ENCODE measurements at regions not wholly inside any gene's neighbourhood (a gene's known extent, or its start where the extent isn't known, plus 50 kb on each side); places are given as distances from the start of the nearest gene placed in this dataset.

DNA sequence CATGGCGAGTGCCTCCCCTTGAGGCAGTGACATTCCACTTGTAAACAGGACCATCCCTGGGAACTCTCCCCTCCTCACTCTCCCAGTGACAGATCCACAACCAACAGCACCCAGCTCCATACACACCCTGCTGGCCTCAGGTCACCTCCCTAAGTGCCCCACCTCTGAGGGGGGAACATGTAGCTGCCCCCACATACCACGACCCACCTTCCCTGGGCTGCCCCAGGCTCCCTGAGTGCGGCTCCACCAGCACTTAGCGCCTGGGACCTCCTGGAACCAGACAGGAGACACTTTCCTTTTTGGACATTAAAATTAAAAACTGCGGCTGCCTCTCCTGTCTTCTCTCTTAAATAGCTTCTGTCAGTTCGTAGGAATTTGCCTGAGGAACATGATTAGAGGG, 1140.1 kb downstream of the BRD1 start:
- Mint-ChIP-seq H3K9me3 (peaks cover 9% of the 10 kb centered on the region), H3K36me3 (peaks cover 2% of the 10 kb centered on the region), H3K4me3 (no peak overlapping the region), H3K27ac (no peak overlapping the region), H3K27me3 (peaks cover 9% of the 10 kb centered on the region), H3K4me1 (no peaks in the 10 kb centered on the region)
- DNase-seq (ENCODE audit: low spot score in 2 of 2) (no peak), ATAC-seq (ENCODE audit: low read depth) (no peak)

DNA sequence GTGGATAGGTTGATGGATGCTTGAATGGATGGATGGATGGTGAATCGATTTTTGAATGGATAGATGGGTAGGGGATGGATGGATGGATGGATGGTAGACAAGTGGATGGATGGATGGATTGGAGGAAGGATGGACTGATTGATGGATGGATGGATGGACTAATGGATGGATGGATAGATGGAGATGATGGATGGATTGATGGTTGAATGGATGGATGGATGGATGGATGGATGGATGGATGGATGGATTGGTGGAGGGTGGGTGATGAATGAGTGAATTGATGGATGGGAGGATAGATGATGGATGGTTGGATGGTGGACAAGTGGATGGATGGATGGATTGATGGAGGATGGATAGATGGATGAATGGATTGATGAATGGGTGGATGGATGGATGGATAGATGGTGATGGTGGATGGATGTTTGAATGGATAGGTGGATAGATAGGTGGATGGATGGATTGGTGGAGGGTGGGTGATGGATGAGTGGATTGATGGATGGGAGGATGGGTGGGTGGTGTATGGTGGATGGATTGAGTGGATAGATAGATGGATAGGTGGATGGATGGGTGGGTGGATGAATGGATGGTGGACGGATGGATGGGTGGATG, 1140.9 kb downstream of the BRD1 start:
- H3K4me3 Mint-ChIP-seq: no peak overlapping the region
- H3K9me3 Mint-ChIP-seq: peaks cover 9% of the 10 kb centered on the region
- H3K27ac Mint-ChIP-seq: no peak overlapping the region
- no peak for DNase-seq (ENCODE audit: low spot score in 2 of 2)
- H3K36me3 Mint-ChIP-seq: peaks cover 2% of the 10 kb centered on the region
- ATAC-seq (ENCODE audit: low read depth): no peak
- no peaks in the 10 kb centered on the region for H3K4me1 Mint-ChIP-seq
- H3K27me3 Mint-ChIP-seq: peaks cover 9% of the 10 kb centered on the region

DNA sequence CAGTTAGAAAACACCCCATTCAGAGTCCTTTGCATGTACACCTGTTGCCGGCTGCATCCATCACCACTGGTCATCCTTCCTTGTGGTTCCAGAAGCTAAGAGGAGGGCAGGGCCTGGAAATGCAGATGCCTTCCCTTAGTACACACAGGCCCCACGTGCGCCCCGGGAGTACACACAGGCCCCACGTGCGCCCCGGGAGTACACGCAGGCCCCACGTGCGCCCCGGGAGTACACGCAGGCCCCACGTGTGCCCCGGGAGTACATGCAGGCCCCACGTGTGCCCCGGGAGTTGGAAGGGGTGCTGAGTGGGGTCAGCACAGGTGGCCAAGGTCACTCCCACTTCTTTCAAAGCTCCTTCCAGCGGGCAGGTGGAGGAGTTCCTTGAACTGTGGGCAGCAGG, 1141.9 kb downstream of the BRD1 start:
- Mint-ChIP-seq H3K27ac (no peak overlapping the region), H3K4me1 (no peaks in the 10 kb centered on the region), H3K36me3 (peaks cover 2% of the 10 kb centered on the region), H3K27me3 (peaks cover 9% of the 10 kb centered on the region), H3K9me3 (peaks cover 9% of the 10 kb centered on the region), H3K4me3 (no peak overlapping the region)
- no peak for ATAC-seq (ENCODE audit: low read depth)
- DNase-seq (ENCODE audit: low spot score in 2 of 2): no peak

DNA sequence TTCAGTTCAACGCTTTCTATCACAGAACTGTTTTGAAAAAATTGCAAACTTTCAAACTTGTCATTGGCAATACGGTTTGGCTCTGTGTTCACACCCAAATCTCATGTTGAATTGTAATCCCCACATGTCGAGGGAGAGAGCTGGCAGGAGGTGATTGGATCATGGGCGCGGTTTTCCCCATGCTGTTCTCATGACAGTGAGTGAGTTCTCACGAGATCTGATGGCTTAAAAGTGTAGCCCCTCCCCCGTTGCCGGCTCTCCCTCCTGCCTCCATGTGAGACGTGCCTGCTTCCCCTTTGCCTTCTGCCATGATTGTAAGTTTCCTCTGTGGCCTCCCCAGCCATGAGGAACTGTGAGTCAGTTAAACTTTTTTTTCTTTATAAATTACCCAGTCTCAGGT, 1144.0 kb downstream of the BRD1 start:
- ATAC-seq (ENCODE audit: low read depth) (no peak), DNase-seq (ENCODE audit: low spot score in 2 of 2) (no peak)
- Mint-ChIP-seq H3K27me3 (peaks cover 9% of the 10 kb centered on the region), H3K27ac (no peak overlapping the region), H3K4me1 (no peaks in the 10 kb centered on the region), H3K9me3 (peaks cover 10% of the 10 kb centered on the region), H3K4me3 (no peak overlapping the region), H3K36me3 (peaks cover 4% of the 10 kb centered on the region)

DNA sequence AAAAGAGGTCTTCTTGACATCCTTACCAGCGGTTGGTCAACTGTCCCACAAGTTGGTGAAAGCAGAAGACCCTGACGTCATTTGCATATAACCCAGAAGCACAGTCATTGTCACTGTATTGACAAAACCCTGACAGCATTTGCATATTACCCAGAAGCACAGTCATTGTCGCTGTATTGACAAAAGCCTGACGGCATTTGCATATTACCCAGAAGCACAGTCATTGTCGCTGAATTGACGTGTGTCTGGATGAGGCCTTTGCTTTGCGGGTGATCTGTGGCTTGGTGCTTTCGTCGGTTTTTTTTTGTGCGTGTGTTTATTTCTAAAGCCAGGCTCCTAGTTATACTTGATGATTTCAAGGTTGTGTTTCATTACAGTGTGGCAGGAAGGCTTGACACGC, 1145.2 kb downstream of the BRD1 start:
- Mint-ChIP-seq H3K27me3 (peaks cover 9% of the 10 kb centered on the region), H3K36me3 (peaks cover 4% of the 10 kb centered on the region), H3K4me1 (no peaks in the 10 kb centered on the region), H3K4me3 (no peak overlapping the region), H3K9me3 (peaks cover 10% of the 10 kb centered on the region), H3K27ac (no peak overlapping the region)
- DNase-seq (ENCODE audit: low spot score in 2 of 2): no peak
- ATAC-seq (ENCODE audit: low read depth): no peak

DNA sequence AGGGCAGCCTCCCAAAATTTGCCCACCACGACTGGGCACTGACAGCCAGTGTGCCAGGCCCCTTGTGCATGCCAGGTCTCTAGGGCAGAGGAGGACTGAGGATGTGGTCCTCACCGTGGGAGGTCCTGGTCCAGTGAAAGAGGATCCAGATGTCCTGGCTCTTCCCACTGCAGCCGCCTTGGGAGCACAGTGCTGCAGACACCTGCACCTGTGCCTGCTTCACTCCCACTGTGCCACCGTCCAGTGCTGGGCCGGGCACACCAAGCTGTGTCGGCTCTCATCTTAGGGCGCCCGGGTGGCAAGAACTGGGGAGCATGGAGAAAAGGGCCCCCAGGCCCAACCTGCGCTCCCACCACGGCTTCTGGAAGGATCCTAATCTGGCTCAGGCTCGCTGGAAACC, 1147.1 kb downstream of the BRD1 start:
- H3K27me3 Mint-ChIP-seq: no peaks in the 10 kb centered on the region
- no peak overlapping the region for H3K27ac Mint-ChIP-seq
- H3K4me3 Mint-ChIP-seq: no peak overlapping the region
- ATAC-seq (ENCODE audit: low read depth): no peak
- peaks cover 2% of the 10 kb centered on the region for H3K36me3 Mint-ChIP-seq
- H3K9me3 Mint-ChIP-seq: peaks cover 2% of the 10 kb centered on the region
- DNase-seq (ENCODE audit: low spot score in 2 of 2): no peak
- no peaks in the 10 kb centered on the region for H3K4me1 Mint-ChIP-seq

DNA sequence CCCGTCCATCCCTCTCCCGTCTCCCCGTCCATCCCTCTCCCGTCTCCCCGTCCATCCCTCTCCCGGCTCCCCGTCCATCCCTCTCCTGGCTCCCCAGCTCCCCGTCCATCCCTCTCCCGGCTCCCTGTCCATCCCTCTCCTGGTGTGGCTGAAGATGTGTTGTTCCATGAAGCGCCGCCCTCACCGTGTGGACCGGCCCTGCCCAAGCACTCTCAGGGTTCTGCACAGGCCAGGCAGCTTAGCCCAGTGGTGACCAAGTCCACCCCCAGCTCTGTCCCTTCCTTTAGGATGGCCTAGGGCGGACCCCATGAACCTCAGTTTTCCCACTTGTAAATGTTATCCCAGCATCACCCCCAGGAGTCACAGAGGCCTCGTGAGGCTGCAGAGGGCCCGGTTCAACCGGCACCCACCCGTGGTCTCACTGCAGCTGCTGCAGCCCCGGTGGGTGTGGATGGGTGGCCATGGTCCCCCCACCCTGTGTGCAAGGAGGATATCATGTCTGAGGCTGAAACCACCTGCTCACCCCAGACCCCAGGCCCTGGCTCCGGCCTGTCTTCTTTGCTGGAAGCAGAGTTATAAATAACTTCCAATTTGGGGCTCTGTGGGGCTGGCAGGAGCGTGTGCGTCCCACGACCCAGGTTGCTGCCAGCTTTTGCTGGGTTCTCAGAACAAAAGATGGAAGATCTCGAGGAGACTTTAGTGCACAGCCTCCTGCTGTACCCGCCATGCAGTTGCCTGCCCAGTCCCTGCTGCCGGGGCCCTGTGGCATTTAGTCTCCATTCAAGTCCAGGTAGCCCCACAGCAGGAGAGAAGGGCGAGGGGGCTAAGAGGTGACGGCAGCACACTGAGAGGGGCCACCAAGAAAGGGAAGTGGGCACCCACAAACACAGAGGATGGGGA, 1147.8 kb downstream of the BRD1 start:
- no peak overlapping the region for H3K27ac Mint-ChIP-seq
- peaks cover 2% of the 10 kb centered on the region for H3K36me3 Mint-ChIP-seq
- no peak for DNase-seq (ENCODE audit: low spot score in 2 of 2)
- no peak overlapping the region for H3K4me3 Mint-ChIP-seq
- peaks cover 2% of the 10 kb centered on the region for H3K9me3 Mint-ChIP-seq
- no peaks in the 10 kb centered on the region for H3K27me3 Mint-ChIP-seq
- H3K4me1 Mint-ChIP-seq: no peaks in the 10 kb centered on the region
- no peak for ATAC-seq (ENCODE audit: low read depth)

DNA sequence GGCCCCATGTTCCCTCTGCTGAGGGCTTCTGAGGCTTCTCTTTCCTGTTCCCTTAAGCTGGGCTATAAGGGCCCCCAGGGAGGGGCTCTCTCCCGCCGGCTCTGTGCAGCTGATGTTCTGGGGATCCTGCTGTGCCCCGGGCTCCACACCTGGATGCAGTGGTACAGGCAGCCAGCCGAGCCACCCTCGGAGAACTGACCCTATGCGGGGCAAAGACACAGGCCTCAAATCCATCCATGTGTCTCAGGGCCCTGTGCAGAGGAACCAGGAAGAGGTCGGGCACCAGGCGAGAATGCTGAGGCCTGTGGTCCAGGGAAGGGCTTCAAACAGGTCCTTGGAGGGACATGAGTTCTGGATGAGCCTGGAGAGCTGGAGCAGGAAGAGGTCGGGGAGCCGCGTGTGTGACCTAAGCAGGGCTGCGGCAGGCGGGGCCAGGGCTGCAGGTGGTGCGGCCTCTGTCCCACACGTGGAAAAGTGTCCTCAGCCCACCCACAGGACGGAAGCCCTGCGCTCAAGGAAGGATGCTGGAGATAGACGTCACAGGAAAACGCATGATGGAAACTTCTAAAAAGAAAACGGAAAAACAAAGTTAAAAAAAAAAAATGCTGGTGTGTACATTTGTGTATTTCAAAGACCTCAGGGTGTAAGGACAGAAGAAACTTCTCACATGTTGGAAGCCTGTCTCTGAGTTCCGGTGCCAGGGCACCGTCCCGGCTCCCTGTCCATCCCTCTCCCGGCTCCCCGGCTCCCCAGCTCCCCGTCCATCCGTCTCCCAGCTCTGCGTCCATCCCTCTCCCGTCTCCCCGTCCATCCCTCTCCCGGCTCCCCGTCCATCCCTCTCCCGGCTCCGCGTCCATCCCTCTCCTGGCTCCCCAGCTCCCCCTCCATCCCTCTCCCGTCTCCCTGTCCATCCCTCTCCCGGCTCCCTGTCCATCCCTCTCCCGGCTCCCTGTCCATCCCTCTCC, 1149.2 kb downstream of the BRD1 start:
- no peaks in the 10 kb centered on the region for H3K4me1 Mint-ChIP-seq
- DNase-seq (ENCODE audit: low spot score in 2 of 2) (no peak), ATAC-seq (ENCODE audit: low read depth) (no peak)
- H3K36me3 Mint-ChIP-seq: peaks cover 2% of the 10 kb centered on the region
- H3K27me3 Mint-ChIP-seq: no peaks in the 10 kb centered on the region
- H3K4me3 Mint-ChIP-seq: no peak overlapping the region
- H3K27ac Mint-ChIP-seq: no peak overlapping the region
- peaks cover 5% of the 10 kb centered on the region for H3K9me3 Mint-ChIP-seq

DNA sequence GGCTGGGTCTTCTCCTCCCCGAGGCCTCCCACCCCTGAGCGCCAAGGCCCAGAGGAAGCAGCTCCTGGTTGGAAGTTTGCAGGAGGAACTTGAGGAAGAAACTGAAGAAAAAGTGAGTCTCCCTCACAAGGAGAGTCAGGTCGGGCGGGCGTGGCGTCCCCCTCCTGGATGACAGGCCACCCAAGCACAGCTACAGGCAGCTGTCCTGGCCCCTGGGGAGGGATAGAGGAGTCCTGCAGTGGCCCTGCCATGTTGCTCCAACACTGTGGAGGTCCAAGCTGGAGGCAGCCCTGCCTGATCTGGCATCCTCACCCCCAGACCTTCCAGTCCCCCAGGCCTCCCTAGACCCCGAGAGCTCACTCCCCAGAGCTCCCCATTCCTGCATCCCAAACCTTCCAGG, 1150.1 kb downstream of the BRD1 start:
- DNase-seq (ENCODE audit: low spot score in 2 of 2) (no peak), ATAC-seq (ENCODE audit: low read depth) (no peak)
- Mint-ChIP-seq H3K4me3 (no peak overlapping the region), H3K36me3 (peaks cover 2% of the 10 kb centered on the region), H3K9me3 (peaks cover 10% of the 10 kb centered on the region), H3K27ac (no peak overlapping the region), H3K27me3 (no peaks in the 10 kb centered on the region), H3K4me1 (no peaks in the 10 kb centered on the region)

DNA sequence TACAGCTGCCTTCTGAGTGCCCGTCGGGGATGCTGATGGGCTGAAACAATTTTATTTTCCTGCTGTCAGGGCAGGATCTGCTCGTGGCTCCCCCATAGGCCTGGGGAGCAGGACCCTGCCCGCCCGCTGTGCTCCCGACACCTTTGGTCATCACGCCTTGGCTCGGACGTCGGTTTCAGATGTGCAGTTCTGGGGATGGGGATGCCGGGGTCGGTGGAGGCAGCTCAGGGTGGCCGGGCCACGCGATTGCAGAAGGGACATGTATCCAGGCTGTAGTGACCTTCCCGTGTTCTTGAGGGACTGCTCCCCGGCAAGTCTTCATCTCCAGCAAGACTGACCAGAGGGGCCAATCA, 1150.5 kb downstream of the BRD1 start:
- no peaks in the 10 kb centered on the region for H3K4me1 Mint-ChIP-seq
- H3K36me3 Mint-ChIP-seq: peaks cover 2% of the 10 kb centered on the region

DNA sequence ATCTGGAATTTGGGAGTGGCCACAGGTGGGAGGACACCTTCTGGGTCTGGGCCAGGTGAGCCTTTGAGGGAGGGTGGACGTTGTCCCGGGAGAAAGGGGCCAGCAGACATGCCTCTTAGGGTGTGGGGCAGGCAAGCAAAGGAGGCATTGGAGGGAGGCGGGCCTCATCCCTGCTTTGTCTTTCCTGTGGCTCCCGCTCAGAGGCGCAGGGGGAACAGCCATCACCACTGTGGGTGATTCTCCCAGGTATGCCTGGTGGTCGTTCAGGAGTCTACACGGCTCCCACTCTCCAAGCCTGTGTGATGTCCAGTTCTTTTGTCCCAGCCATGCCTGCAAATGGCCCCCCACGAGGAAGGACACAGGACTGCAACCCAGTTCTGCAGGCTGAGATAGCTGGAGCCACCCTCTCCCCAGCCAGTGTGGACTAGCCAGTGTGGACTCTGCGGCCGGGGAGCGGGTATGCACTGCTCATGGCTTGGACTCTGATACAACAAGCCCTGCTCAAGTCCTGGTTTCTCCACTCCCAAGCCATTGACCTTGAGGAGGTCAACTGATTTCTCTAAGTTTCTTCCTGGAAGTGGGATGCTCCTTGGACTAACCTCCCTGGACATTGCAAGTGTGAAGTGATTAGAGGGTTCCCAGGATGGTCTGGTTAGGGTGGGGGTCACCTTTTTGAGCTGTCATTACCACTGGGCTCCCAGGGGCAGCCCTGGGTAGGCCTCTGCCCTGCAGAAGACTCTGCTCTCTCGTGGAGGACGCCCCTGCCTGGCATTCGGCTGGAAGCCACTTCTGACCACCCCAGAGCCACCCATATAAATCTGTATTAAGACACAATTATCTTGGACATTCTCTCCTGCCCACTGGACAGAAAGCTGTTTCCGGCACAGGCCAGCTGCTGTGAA, 1151.2 kb downstream of the BRD1 start:
- Mint-ChIP-seq H3K27me3 (no peaks in the 10 kb centered on the region), H3K9me3 (peaks cover 12% of the 10 kb centered on the region), H3K4me3 (no peak overlapping the region), H3K27ac (no peak overlapping the region), H3K36me3 (peaks cover 2% of the 10 kb centered on the region), H3K4me1 (no peaks in the 10 kb centered on the region)
- ATAC-seq (ENCODE audit: low read depth): no peak
- DNase-seq (ENCODE audit: low spot score in 2 of 2): no peak

More for the DNA sequence above, 1150.5 kb downstream of the BRD1 start:
- no peaks in the 10 kb centered on the region for H3K27me3 Mint-ChIP-seq
- ATAC-seq (ENCODE audit: low read depth) (no peak), DNase-seq (ENCODE audit: low spot score in 2 of 2) (no peak)
- peaks cover 12% of the 10 kb centered on the region for H3K9me3 Mint-ChIP-seq
- H3K27ac Mint-ChIP-seq: no peak overlapping the region
- H3K4me3 Mint-ChIP-seq: no peak overlapping the region

DNA sequence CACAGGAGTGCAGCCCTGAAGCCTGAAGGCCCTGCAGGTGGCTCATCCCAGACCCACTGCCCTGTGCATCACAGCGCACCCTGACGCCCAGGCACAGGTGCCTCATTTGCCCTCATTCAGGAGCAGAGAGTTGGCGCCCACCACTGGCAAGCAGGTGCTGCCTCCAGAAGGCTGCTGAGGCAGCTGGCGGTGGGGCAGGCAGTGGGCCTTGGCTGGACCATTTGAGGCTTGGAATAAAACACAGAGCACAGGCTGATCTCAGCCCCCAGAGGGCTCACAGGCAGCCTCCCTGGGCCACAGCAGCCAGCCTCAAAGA, 1151.9 kb downstream of the BRD1 start:
- no peak for ATAC-seq (ENCODE audit: low read depth)
- Mint-ChIP-seq H3K4me1 (no peaks in the 10 kb centered on the region), H3K27ac (no peak overlapping the region), H3K27me3 (no peaks in the 10 kb centered on the region), H3K4me3 (no peak overlapping the region), H3K9me3 (peaks cover 12% of the 10 kb centered on the region), H3K36me3 (peaks cover 2% of the 10 kb centered on the region)
- no peak for DNase-seq (ENCODE audit: low spot score in 2 of 2)

DNA sequence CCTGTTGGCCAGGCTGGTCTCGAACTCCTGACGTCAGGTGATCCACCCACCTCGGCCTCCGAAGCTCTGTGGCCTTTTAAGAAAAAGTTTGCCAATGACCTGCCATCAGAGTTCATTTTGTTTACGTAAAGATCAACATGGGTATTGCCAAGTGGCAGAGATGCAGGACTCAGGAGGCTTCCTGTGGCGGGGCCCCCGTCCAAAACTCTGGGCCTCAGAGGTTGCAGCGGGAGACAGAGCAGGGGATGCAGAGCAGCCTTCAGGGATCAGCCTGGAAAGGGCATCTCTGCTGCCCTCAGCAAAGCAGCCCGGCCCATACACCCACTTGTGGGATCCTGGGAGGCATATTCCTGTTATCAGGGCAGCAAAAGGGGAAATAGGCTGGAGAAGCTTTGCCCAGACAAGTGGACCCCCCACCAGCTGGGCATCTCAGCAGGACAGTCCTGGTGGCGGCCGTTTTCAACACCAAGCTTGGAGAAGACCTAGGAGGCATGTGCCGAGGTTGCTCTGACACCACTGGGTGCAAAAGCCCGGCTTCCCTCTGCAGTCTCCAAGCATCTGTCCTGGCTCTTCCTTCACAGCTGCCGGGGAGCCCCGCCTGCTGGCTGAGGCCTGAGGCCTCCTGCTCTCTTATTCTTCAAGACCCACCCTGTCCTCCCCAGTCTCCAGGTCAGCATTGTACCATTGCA, 1152.4 kb downstream of the BRD1 start:
- peaks cover 12% of the 10 kb centered on the region for H3K9me3 Mint-ChIP-seq
- H3K27me3 Mint-ChIP-seq: no peaks in the 10 kb centered on the region
- no peak for ATAC-seq (ENCODE audit: low read depth)
- no peaks in the 10 kb centered on the region for H3K4me1 Mint-ChIP-seq
- DNase-seq (ENCODE audit: low spot score in 2 of 2): no peak
- no peak overlapping the region for H3K27ac Mint-ChIP-seq
- H3K4me3 Mint-ChIP-seq: no peak overlapping the region
- H3K36me3 Mint-ChIP-seq: peaks cover 2% of the 10 kb centered on the region
